ENCODE measurements at regions not wholly inside any gene's neighbourhood (a gene's known extent, or its start where the extent isn't known, plus 50 kb on each side); places are given as distances from the start of the nearest gene placed in this dataset.

- TF ChIP-seq CTCF (IDR thresholded peaks at IDR 0.05) (no peak), POLR2A (IDR thresholded peaks at IDR 0.05) (no peak), POLR2AphosphoS5 (IDR thresholded peaks at IDR 0.05) (no peak)
These were observed 114.3 kb upstream of the LRFN2 start for GRCh38 chr6:40701352-40702007.
